HL-60 (cell line): ENCODE measurements at regions not wholly inside any gene's neighbourhood (a gene's known extent, or its start where the extent isn't known, plus 50 kb on each side); places are given as distances from the start of the nearest gene placed in this dataset.

ENCODE experiments used
- CTCF ChIP-seq: IDR thresholded peaks from one replicate; pipeline ENCODE4 v1.5.1; 2011; ENCODE audit warnings: low read length, control low read depth, inconsistent platforms; ENCODE audit not compliant: insufficient read depth
- GABPA ChIP-seq: IDR thresholded peaks from 2 replicates; pipeline ENCODE4 v1.6.1; 2012; ENCODE audit warnings: low read depth

- TF ChIP-seq CTCF (no peak), GABPA (no peak)
These were observed 127.4 kb upstream of the PPP2R3A start for GRCh38 chr3:135837977-135838631.
